Panc1 (cell line): ENCODE measurements at regions not wholly inside any gene's neighbourhood (a gene's known extent, or its start where the extent isn't known, plus 50 kb on each side); places are given as distances from the start of the nearest gene placed in this dataset.

Experiments used
- ATAC-seq: fragments of 200-7000 bp; cut with Tn5 transposase; 2 replicates; pipeline ENCODE4 v1.9.1; 2020; ENCODE audit warnings: mild to moderate bottlenecking, moderate library complexity
- BruUV-seq: library from RNA; stranded (reverse); fragments of 400-500 nt; replicated peaks from 2 replicates; lab custom pipeline; 2021; lab: Mats Ljungman, UMichigan
- CTCF ChIA-PET: fragments of 300-600 bp; sonication (Branson Sonifier 250); formaldehyde crosslinking; loops from one replicate; lab custom pipeline; 2022; ENCODE audit warnings: antibody characterized with exemption; lab: Charles Lee
- POLR2A ChIA-PET: fragments of 300-600 bp; sonication (Branson Sonifier 250); formaldehyde crosslinking; loops from one replicate; lab custom pipeline; 2022; ENCODE audit warnings: antibody characterized with exemption; lab: Charles Lee
- DNase-seq: peaks from one replicate; pipeline ENCODE4 v3.0.0-alpha.2; 2010; ENCODE audit warnings: low read depth, low spot score
- H3K27ac ChIP-seq: 2 replicates; pipeline ENCODE4 v1.5.1; 2011; ENCODE audit warnings: mild to moderate bottlenecking, low read length, inconsistent platforms
- H3K27me3 ChIP-seq: fragments of 200-500 bp; sonication (Bioruptor generic); 2 replicates; pipeline ENCODE4 v1.6.0; 2014; ENCODE audit warnings: low read length, inconsistent platforms; ENCODE audit not compliant: control insufficient read depth, insufficient read depth
- H3K36me3 ChIP-seq: fragments of 200-500 bp; sonication (Bioruptor generic); 2 replicates; pipeline ENCODE4 v1.5.1; 2014; ENCODE audit warnings: inconsistent platforms, mild to moderate bottlenecking, low read length, moderate library complexity; ENCODE audit not compliant: control insufficient read depth, insufficient read depth
- H3K4me1 ChIP-seq: 2 replicates; pipeline ENCODE4 v1.5.1; 2011; ENCODE audit warnings: inconsistent platforms, mild to moderate bottlenecking, low read length, moderate library complexity; ENCODE audit not compliant: control insufficient read depth, insufficient read depth
- H3K4me3 ChIP-seq, 2 experiments: 2 replicates each; pipeline ENCODE4 v1.5.1; 2011 to 2012; ENCODE audit warnings: low read depth in 2 of 2, low read length in 2 of 2, mild to moderate bottlenecking in 2 of 2, inconsistent platforms in 1 of 2, moderate library complexity in 1 of 2
- H3K9me3 ChIP-seq: fragments of 200-500 bp; sonication (Bioruptor generic); 2 replicates; pipeline ENCODE4 v1.5.1; 2014; ENCODE audit warnings: low read depth, mild to moderate bottlenecking, inconsistent platforms, low read length, moderate library complexity; ENCODE audit not compliant: control insufficient read depth, insufficient read depth
- CTCF ChIP-seq: fragments of 450-650 bp; IDR thresholded peaks from 2 replicates; pipeline ENCODE4 v1.5.1; 2017; ENCODE audit warnings: mild to moderate bottlenecking
- POLR2AphosphoS5 ChIP-seq: IDR thresholded peaks from 2 replicates; pipeline ENCODE4 v1.6.1; 2012; ENCODE audit warnings: mild to moderate bottlenecking, low read depth, low read length, moderate library complexity
- REST ChIP-seq, 2 experiments: IDR thresholded peaks; 2 replicates each; pipeline ENCODE4 v1.6.1; 2011 to 2012; ENCODE audit warnings: low read depth in 2 of 2, control low read depth in 1 of 2, low read length in 1 of 2, mild to moderate bottlenecking in 1 of 2, moderate library complexity in 1 of 2; ENCODE audit not compliant: insufficient read depth in 1 of 2
- SIN3A ChIP-seq: IDR thresholded peaks from 2 replicates; pipeline ENCODE4 v1.6.1; 2012; ENCODE audit warnings: low read depth, mild to moderate bottlenecking, low read length, moderate library complexity, borderline replicate concordance; ENCODE audit not compliant: insufficient read depth
- TCF7L2 ChIP-seq: IDR thresholded peaks from 2 replicates; pipeline ENCODE4 v1.6.1; 2011; ENCODE audit warnings: mild to moderate bottlenecking, low read depth, low read length, inconsistent platforms
- in situ Hi-C: cut with HindIII; loops from 2 replicates; pipeline ENCODE4 v1.10.0; 2016; ENCODE audit warnings: low sequenced_read_pairs, low pct_unique_long_range_greater_than_20kb
- intact Hi-C: fragments of 100-400 bp; cut with micrococcal nuclease; formaldehyde crosslinking; loops from one replicate; pipeline ENCODE4 v1.10.0; 2022; ENCODE audit not compliant: unreplicated experiment

- Histone ChIP-seq H3K27ac (no peak overlapping the region), H3K4me1 (no peaks in the 10 kb centered on the region), H3K27me3 (no peaks in the 10 kb centered on the region), H3K9me3 (no peaks in the 10 kb centered on the region), H3K36me3 (no peaks in the 10 kb centered on the region), H3K4me3 (no peak overlapping the region)
- TF ChIP-seq REST (IDR thresholded peaks at IDR 0.05; ENCODE audit: insufficient read depth in 1 of 2, low read depth in 2 of 2, low read length in 1 of 2) (no peak), POLR2AphosphoS5 (no peak), CTCF (no peak), TCF7L2 (no peak), SIN3A (no peak)
- CTCF ChIA-PET: no interaction called here
- POLR2A ChIA-PET: no interaction called here
- in situ Hi-C loops: no loop called here
- BruUV-seq: no TSS peak
- DNase-seq (no peak), ATAC-seq (no peak)
- intact Hi-C loops: no loop called here
Observed at GRCh38 chr6:48369100-48369499, 258.1 kb upstream of the PTCHD4 start.

- POLR2A ChIA-PET: no interaction called here
- TF ChIP-seq TCF7L2: no peak
- no peak for TF ChIP-seq CTCF
- no peak for TF ChIP-seq POLR2AphosphoS5
- no peak for TF ChIP-seq REST (IDR thresholded peaks at IDR 0.05; ENCODE audit: insufficient read depth in 1 of 2, low read depth in 2 of 2, low read length in 1 of 2)
- TF ChIP-seq SIN3A: no peak
- no peaks in the 10 kb centered on the region for H3K36me3 ChIP-seq
- H3K27me3 ChIP-seq: no peaks in the 10 kb centered on the region
- in situ Hi-C loops (no loop called here), intact Hi-C loops (no loop called here)
- CTCF ChIA-PET: no interaction called here
- no peak overlapping the region for H3K4me3 ChIP-seq
- DNase-seq: no peak
- H3K27ac ChIP-seq: no peak overlapping the region
- H3K9me3 ChIP-seq: no peaks in the 10 kb centered on the region; the same call in 1 of the 2 replicates
- ATAC-seq: no peak
- BruUV-seq: no TSS peak
- H3K4me1 ChIP-seq: no peaks in the 10 kb centered on the region
Observed at GRCh38 chr6:48325701-48326100, 214.7 kb upstream of the PTCHD4 start.
